A549 (cell line): ENCODE measurements at regions not wholly inside any gene's neighbourhood (a gene's known extent, or its start where the extent isn't known, plus 50 kb on each side); places are given as distances from the start of the nearest gene placed in this dataset.

Source experiments
- CTCF ChIP-seq: fragments of >200 bp; sonication (Bioruptor Twin); formaldehyde crosslinking; IDR thresholded peaks from 3 replicates; pipeline ENCODE4 v1.5.1; 2016
- HOXB5 ChIP-seq: fragments of 250-450 bp; sonication (Bioruptor Pico); IDR thresholded peaks from 2 replicates; pipeline ENCODE4 v1.5.0; 2020; ENCODE audit warnings: mild to moderate bottlenecking, moderate library complexity
- JUN ChIP-seq, 2 experiments: fragments of >200 bp; sonication (Bioruptor Twin); formaldehyde crosslinking; IDR thresholded peaks; 2 replicates in 1 of 2; 3 replicates in 1 of 2; pipeline ENCODE4 v1.6.1; 2016 to 2017
- JUNB ChIP-seq: fragments of >200 bp; sonication (Bioruptor Twin); formaldehyde crosslinking; IDR thresholded peaks from 2 replicates; pipeline ENCODE4 v1.6.1; 2016
- KDM5A ChIP-seq: fragments of 200-600 bp; sonication (generic); IDR thresholded peaks from 2 replicates; pipeline ENCODE4 v1.6.1; 2016; ENCODE audit warnings: antibody characterized with exemption, mild to moderate bottlenecking
- NPAS2 ChIP-seq: fragments of 250-450 bp; sonication (Bioruptor Pico); IDR thresholded peaks from 2 replicates; pipeline ENCODE4 v1.8.0; 2022; ENCODE audit warnings: mild to moderate bottlenecking, moderate library complexity, borderline replicate concordance
- POLR2A ChIP-seq: IDR thresholded peaks from 2 replicates; pipeline ENCODE4 v1.6.1; 2012; ENCODE audit warnings: mild to moderate bottlenecking, low read length
- RCOR1 ChIP-seq: fragments of 150-350 bp; IDR thresholded peaks from 2 replicates; pipeline ENCODE4 v1.6.1; 2014; ENCODE audit warnings: antibody characterized with exemption, low read length, low read depth

DNA sequence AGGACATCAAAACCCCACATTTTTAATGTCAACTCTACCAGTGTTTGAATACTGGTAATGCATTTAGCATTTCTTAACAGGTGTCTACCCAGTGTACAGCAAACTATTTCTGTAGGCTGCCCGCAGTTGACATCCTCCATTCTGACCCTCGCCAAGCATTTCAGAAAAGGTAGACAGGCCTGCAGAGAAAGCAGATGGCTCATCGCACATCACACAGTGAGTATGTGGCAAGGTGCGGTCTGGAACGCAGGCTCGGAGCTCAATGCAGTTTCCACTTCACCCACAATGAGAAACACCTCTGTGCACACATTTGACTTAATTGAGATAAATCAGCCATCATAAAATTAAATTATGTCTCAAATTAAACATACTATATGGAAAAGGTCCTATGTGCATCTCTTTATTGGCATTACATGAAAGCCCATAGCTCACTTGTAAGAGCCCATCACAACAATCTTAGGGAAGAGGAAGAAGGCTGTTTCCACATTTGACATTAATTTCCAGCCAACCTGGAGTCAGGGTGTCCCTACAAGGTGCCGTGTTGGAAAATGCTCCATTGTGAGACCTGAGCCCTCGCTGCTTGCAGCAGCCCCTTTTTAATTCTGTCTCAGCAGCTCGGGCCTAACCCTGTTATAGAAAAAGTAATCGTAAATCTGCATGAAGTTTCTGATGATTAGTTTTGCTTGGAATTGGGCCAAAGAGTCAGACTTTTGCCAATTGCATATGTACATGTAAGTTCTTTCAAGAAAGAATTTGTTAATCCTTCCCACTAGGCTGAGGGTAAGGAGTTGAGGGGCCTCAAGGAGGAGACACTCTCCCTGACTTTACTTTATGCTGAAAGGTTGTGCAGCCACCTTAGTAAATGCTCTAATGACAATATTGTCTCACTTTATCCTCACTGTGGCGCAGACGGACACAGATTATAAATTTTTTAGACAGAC, 378.7 kb upstream of the DYNLRB2 start:
- TF ChIP-seq CTCF = no peak
- no peak for TF ChIP-seq POLR2A
- no peak for TF ChIP-seq NPAS2 (CRISPR knock-in tag)
- TF ChIP-seq RCOR1 = no peak
- TF ChIP-seq JUN (IDR thresholded peaks at IDR 0.05) = no peak
- no peak for TF ChIP-seq KDM5A
- TF ChIP-seq HOXB5 = no peak
- TF ChIP-seq JUNB = no peak
